ENCODE measurements at regions not wholly inside any gene's neighbourhood (a gene's known extent, or its start where the extent isn't known, plus 50 kb on each side); places are given as distances from the start of the nearest gene placed in this dataset.
"Not testable (repeated sequence)": the region's sequence is repeated elsewhere in the genome, so short reads cannot be mapped to it uniquely, and the experiment has no call there.

DNA sequence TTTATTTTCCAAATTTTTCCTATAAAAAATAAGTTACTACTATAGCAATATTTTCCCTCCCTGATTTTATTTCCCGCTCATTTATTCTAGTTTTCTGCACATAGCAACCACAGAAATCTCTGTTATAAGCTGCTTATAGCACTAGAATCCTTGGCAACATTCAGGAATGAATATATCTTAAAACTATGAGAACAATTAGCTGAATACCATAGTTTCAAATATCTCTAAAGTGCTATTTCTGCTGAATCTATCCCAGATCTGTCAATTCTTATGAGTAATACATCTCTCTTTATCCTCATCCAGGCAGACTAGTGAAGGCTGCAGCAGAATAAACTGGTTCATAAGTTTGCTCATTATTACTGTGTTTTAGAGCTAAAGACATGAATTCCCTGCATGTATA, 622.9 kb upstream of the DIPK2B start:
- DNase-seq (ENCODE audit: low read depth in 2 of 2): no peak

DNA sequence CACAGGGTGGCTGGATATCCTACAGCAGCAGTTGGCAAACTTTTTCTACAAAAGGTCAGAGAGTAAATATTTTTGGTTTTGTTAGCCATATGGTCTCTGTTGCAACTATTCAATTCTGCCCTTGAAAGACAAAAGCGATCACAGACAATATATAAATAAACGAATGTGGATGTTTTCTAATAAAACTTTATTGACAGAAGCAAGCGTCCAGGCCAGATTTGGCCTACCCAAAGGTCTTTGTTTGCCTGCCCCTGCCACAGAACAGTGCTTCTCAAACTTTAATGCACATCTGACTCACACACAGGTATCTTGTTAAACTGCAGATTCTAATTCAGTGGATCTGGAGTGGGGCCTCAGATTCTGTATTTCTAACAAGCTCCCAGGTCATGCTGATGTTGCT, 621.4 kb upstream of the DIPK2B start:
- no peak for DNase-seq (ENCODE audit: low read depth in 2 of 2)

DNA sequence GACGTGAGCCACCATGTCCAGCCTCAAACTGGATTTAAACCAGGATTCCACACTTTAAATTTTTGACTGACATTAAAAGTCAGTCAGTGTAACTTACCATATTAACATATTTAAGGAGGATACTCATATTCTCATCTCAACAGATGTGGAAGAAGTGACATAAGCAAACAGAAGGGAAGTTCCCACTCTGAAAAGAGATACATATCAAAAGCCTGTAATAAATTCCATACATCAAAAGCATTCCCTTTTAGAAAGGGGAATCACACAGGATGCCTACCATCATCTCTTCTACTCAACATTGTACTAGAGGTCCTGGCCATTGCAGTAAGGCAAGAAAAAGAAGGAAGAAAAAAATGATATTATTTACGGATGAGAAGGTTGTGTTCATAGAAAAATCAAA, 618.2 kb upstream of the DIPK2B start:
- no peak for DNase-seq (ENCODE audit: low read depth in 2 of 2)

DNA sequence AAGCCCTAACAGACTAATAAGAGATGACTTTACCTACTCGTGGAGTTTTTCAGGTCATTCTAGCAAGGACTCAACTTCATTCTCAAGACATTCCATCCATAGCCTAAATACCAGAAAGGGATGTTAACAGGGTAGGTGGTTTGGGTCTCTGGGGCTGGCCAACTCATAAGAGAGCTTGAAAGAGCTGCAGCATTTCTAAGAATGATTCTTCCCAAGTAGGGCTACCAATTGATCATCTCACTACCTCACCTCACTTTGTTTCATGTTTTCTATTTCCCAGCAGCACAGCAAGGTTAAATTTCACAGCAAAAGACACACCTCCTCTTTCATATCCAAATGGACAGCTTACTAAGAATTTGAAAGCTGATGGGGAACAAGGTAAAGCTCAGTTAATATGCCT, 614.8 kb upstream of the DIPK2B start:
- no peak for DNase-seq (ENCODE audit: low read depth in 2 of 2)

DNA sequence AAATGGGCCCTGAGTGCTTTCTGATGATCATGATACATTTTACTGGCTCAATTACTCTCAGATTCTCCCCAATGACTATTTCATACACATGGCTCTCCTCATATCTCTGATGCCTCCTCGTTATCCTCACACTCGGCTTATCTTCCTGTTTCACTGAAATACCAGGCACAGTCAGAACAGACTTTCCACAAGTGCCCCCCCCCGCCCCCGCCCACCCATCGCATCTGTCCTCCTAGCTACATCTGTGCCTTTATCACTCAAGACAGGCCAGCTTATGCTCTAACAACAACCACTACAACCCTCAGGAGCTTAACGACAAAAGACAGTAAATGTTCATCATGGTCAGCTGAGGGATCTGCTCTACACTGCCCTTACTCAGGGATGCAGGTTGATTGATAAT, 610.6 kb upstream of the DIPK2B start:
- DNase-seq (ENCODE audit: low read depth in 2 of 2): no peak

DNA sequence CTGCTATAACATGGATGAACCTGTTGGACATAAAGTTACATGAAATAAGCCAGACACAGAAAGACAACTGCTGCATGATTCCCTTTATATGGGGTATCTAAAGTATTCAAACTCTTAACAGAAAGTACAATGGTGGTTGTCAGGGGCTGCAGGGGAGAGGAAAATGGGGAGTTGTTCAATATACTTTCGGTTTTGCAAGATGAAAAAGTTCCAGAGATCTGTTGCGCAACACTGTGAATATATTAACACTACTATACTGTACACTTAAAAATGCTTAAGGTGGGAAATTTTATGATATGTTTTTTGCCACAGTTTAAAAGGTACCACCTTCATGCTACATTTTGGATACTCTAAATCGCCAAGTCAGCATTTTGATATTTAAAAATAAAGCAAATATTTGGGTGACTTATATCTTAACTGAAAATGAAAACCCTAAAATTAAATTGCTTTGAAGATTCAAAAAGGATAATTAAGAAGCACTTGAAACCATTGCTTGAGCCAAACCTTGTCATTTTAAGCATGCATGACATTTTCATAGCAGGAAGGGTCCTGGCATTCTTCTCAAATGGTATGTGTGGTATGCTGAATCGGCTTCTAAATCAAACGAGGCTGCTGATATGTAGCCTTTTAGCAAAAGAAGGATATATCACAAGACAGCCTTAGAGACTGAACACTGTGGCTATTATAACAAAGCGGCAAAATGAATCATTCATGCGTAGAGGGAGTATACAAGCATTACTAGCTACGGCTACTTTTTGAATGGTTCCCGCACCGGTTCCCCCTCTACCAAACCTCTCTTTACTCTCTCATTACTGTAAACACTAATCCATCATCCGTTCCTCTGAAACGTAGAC, 607.1 kb upstream of the DIPK2B start:
- DNase-seq (ENCODE audit: low read depth in 2 of 2): no peak

DNA sequence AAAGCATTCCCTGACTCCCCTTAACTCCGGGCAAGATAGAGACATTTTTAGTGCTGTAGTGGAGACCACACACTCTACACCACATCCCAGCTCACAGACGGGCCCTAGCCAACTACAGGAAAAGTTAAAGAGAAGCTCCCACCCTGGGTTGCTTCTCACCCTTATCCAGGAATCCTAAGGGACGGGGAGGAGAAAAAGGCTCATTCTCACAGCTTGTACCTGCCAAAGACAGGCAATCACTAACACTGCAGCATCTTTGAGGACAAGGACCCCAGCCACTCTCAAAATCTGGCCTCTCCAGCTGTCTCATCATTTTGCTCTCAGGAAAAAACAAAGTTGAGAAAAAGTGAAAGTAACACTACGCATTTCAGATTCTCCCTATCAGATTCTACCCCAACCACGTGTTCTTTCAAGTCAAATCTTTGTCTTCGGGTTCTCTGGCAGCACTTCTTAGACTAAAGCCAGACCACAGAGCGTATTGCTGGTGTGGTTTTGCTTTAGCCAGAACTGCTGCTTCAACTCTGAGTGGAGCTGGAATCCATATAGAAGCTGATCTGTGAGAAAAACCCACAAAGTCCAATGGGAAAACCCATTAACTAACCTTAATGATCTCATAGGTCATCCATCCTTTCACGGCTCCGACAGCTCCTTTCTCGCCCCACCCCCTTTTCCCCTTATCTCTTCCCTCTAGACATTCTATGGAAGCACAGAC, 605.9 kb upstream of the DIPK2B start:
- DNase-seq (ENCODE audit: low read depth in 2 of 2): peak; percentile 85

DNA sequence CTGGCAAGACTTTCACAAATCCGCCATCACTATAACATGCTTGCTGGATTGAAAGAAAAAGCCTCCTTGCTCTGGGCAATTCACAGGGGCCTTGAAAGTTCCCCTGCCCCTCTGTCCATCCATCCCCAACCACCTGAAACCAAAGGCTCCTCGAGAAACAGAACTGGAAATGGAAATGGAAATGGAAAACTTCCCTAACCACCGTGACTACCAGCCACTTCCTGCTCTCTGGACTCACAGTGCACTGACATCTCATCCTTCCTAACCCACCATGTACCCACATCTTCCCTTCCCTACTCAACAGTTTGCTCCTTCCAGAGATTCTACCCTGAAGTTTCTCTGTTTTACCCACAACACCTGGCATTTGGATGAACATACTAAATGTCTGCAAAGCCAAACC, 603.6 kb upstream of the DIPK2B start:
- DNase-seq (ENCODE audit: low read depth in 2 of 2): no peak

DNA sequence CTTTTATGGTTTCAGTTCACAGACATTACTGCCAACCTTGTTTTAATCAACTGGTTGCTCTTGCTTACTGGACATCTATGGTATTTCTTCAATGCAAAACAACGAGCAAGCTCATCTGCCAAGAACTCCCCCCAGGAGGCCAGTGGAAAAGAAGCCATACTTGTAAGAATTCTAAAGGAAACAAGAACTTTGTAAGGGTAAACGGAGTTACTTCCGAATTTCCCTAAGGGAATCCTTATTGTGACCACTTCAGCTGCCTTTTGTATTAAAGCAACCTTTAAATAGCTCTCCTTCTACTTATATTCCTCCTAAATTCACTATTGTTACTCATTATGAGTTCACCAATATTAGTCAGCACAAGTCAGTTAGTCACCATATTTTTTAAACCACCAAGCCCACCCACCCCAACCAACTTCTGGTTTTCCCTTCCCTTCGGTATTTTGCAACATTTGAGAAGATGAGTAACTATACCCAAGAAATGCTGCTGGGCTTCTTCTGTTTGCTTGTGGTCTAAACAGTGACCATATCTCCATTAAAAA, 602.8 kb upstream of the DIPK2B start:
- peak; percentile 90 to 92 for DNase-seq (ENCODE audit: low read depth in 2 of 2)

DNA sequence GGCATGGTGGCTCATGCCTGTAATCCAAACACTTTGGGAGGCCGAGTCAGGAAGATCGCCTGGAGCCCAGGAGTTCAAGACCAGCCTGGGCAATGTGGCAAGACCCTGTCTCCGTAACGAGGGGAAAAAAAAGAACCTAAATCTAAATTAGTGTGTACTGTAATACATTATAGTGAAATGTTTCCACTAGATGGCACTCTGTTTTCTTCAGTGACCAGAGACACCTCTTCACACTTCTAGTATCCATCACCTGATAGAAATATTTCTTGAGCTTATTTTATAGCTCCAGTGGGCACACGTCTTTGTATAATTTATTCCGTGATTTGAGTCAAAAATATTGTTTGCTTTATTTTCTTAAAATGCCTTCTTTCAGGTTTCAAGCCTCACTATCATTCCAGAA, 600.9 kb upstream of the DIPK2B start:
- DNase-seq (ENCODE audit: low read depth in 2 of 2): no peak

DNA sequence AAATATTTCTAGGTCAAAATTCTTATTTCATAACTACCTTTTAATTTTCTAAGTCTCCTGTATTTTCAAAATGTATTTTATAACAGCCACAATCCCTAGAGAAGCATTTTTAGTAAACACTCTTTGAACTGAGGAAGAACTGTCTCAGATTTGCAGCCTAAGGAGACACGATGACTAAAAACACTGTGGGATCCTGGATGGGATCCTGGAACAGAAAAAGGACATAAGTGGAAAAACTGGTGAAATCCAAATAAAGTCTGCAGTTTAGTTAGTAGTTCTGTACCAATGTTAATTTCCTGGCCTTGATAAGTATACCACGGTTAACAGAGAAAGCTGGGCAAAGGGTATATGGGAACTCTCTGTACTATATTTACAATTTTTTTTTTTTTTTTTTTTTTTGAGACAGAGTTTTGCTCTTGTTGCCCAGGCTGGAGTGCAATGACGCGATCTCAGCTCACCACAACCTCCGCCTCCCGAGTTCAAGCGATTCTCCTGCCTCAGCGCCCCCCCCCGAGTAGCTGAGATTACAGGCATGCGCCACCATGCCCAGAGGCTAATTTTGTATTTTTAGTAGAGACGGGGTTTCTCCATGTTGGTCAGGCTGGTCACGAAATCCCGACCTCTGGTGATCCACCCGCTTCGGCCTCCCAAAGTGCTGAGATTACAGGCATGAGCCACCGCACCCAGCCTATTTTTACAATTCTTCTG, 600.2 kb upstream of the DIPK2B start:
- DNase-seq (ENCODE audit: low read depth in 2 of 2): not testable (repeated sequence)

DNA sequence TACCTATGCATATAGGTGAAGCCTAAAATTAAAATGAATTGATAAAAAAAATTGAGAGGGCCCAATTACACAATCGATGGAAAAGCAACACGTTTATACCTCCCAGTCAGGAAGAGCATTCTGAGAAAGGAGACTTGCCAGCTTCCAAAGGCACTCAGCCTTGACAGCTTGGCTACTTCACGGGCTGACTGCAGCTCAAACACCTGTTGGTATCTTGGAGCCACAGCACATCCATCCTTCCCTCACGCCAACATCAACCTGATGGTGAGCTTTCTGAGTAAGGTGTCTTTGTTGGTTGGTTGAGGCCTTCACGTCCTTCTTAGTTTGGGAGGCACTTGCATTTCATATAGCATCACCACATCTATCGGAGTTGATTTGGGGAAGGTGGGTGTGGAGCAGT, 598.9 kb upstream of the DIPK2B start:
- no peak for DNase-seq (ENCODE audit: low read depth in 2 of 2)

DNA sequence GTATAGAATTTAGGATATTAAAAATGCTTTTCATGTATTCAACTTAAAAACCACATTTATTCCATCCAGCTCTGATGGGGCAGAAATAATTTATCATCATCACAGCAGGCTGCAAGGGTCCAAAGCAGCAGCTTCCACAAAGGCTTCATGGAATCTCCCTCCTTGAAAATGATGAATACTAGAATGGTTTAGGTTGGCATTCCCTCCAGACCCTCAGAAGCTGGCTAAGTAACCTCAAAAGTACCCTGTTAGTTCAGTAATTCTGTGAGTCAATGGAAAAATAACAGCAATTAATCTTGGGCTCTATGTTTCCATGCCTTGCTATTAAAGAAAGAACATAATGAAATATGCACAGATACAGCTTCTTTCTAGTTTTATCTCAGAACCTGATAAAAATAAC, 594.9 kb upstream of the DIPK2B start:
- no peak for DNase-seq (ENCODE audit: low read depth in 2 of 2)

DNA sequence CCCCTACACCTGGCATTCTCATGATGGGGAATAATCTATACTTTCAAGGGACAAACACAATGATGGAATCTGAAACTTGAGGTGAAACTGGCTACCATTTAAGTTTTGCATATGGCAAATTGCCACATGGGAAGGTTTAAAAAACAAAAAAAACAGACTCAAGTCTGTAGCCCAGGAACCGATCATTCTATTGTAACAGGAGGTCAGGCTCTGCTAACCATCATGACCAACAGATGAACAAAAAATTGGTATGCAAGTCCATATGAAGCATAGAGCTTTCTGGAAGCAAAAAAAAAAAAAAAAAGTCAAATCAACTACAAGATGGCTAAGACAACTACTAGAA, 594.3 kb upstream of the DIPK2B start:
- no peak for DNase-seq (ENCODE audit: low read depth in 2 of 2)

DNA sequence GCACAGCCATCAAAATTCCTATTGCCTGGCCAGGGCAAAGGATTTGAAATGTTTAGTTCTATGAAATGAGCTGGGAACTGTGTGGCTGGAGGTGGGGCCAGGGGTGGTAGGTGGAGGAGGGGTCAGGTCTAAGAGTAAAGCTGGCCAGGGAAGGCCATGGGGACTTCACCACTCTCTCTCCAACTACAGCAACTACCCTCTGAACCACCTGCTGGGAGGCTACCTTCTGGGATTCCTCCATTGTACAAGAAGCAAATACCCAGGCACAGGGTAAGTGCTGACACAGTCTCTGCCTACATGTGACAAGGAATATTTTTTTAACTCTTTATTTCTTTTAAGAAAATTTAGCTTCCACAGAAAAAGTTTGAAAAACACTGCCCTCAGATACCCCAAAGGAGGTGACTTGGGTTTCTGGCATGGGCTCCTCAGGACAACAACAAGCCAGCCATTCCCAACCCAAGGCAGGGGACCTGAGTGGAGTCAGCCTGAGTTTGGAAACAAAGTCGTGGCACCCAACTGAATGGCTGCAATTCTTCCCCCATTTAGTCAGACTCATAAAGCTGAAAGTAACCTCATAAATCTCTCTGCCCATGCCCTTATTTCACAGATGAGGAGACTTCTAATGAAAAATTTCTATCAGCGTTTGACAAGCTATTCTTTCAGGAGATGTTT, 593.8 kb upstream of the DIPK2B start:
- DNase-seq (ENCODE audit: low read depth in 2 of 2): no peak

DNA sequence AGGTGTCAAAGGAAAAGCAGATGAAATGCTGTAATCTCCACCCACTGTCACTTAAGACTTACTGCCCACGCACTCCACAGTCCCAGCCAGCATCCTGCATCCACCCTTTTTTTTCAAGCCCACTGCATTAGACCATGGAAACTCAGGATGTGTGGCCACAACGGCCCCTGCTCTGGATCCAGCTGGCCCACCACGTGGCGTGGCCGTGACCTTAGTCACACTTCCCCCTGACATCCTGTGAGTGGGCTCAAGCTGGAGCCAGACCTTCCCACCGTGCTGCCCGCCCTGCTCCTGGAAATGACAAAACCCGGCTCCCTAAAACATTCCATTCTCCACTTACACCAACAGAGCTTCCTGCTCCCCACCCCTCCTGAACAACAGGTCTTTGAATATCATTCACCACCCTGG, 588.3 kb upstream of the DIPK2B start:
- DNase-seq (ENCODE audit: low read depth in 2 of 2): no peak

DNA sequence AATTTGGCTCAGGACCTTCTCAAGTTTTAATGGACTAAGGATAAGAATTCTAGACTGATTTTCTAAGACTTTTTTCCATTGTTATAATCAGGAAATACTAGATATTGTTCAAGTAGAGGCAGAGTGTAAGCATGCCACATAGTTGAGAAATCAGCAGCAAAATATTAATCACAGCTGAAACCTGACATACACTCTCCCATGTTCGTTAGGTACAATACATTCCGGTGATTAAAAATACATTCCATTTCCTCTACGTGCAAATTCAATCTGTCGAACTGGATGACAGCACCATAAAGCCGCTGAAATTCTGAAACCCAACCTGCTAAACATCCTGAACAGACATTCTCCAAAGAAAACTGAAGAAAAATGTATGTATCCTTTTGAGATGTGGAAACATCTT, 587.6 kb upstream of the DIPK2B start:
- no peak for DNase-seq (ENCODE audit: low read depth in 2 of 2)

DNA sequence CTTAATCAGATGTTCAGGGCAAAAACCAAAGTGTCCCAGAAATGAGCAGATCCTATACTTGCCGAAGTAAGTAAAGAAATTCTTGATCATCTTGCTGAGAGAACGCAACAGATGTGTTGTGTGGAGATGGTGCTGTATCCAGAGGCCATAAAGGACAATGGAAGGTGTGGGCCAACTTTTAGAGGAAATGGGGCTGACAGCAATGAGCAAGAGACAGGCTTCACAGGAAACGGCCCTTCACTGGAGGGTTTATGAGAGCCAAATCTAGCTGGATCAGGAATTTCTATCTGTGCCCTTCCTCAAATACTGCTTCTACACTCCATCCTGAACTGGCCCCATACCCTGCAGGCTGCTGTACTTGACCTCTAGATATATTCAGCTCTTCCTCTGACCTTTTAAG, 583.9 kb upstream of the DIPK2B start:
- DNase-seq (ENCODE audit: low read depth in 2 of 2): no peak

DNA sequence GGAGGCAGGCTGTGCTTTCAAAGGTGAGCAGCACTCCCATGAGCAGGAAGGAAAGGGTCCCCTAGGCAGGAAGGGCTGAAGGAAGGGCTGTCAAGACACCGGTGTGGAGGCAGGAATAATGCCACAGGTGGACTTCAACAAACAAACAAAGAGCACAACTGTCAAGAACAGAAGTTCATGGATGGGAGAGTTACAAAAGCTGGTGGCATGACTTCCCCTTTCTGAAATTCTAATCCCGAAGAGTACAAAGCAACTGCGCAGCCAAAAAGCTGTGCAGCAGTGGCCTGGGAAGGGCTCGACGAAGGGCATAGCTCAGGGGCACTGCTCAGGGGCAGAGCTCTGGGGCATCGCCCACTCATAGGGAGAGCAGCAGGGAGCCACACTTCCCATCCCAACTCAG, 582.3 kb upstream of the DIPK2B start:
- no peak for DNase-seq (ENCODE audit: low read depth in 2 of 2)

DNA sequence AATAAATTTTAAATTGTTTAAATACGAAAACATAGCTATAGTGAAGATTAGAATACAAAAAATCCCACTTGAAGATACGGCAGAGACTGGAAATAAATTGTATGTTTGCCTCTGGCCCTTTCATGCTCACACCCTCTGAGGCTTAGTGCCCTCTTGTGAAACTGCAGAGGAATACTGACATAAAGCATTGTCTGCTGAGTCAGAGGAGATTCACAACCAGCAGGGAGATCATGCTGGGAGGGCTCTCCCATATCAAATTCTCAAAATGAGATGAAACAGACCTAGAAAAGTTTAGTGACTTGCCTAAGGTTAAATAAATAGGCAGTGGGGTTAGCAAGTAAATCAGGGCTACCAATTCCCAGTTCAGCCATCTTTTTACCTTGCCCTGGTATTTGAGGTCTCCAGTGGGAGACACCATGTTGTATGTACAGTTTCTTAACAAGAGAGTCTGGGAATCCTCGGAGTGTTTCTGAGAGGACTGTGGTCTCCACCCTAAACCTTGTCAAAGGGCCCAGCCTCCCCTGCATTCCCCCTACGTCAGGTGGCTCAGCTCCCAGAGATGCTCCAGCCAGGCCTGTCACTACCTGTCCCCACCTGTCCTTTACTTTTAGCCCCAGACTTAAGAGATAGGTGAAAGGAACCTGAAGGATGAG, 581.4 kb upstream of the DIPK2B start:
- peak; percentile 41 to 48 for DNase-seq (ENCODE audit: low read depth in 2 of 2)

DNA sequence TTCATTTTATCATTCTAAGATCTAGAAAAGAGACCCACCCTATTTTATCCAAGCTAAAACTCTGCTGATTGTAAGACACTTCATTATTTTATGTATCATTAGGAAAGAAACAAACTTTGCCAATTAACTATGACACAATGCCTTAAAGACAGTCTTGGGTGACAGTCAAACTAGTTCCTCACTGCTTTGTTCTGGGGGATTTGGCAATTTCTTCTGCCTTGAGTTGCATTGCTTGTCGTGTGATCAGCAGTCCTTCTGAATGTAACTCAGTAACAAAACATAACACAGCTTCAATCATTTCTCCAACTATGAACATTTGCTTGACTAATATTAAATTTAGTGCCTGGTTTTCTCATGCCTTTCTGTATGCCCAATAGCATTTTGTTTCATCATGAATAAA, 577.9 kb upstream of the DIPK2B start:
- DNase-seq (ENCODE audit: low read depth in 2 of 2): no peak

DNA sequence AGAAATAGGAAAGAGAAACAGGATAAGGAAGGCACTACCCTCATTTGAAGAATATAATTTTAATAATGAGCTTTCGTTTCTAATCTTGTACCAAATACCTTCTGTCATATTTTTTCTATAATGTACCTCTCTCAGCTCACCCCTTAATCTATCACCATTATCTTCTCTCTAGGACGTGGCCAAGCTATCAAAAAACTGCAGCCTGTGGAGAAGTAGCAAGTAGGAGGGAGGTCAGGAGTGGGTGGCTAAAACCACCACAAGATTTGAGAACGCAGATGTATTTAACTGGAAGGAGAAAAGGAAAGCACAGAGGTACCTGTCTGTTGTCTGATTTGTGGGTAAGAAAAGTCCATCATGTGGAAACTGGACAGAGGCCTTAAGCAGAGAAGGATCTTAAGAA, 576.7 kb upstream of the DIPK2B start:
- DNase-seq (ENCODE audit: low read depth in 2 of 2): no peak
